OCI-LY7 (cell line): ENCODE measurements at regions not wholly inside any gene's neighbourhood (a gene's known extent, or its start where the extent isn't known, plus 50 kb on each side); places are given as distances from the start of the nearest gene placed in this dataset.

Experiments used
- BruUV-seq: library from RNA; stranded (reverse); fragments of 400-500 nt; replicated peaks from 2 replicates; lab custom pipeline; 2021; lab: Mats Ljungman, UMichigan
- CTCF ChIA-PET: fragments of 300-600 bp; sonication (Branson Sonifier 250); formaldehyde crosslinking; loops from one replicate; lab custom pipeline; 2022; ENCODE audit warnings: antibody characterized with exemption; ENCODE audit not compliant: unreplicated experiment; lab: Charles Lee
- POLR2A ChIA-PET: fragments of 300-600 bp; sonication (Branson Sonifier 250); formaldehyde crosslinking; loops from one replicate; lab custom pipeline; 2022; ENCODE audit warnings: antibody characterized with exemption; lab: Charles Lee
- DNase-seq: peaks from one replicate; pipeline ENCODE4 v3.0.0-alpha.2; 2015; ENCODE audit warnings: low spot score
- H2AFZ ChIP-seq: fragments of 200-600 bp; sonication (generic), shearing (Covaris generic); 2 replicates; pipeline ENCODE4 v1.6.1; 2014; ENCODE audit warnings: mild to moderate bottlenecking, antibody characterized with exemption, low read length, moderate library complexity
- H3K27ac ChIP-seq: fragments of 200-600 bp; sonication (generic); 2 replicates; pipeline ENCODE4 v1.5.1; 2014; ENCODE audit warnings: mixed run types, low read depth, mild to moderate bottlenecking, moderate library complexity, low read length, inconsistent platforms; ENCODE audit not compliant: poor library complexity, severe bottlenecking
- H3K36me3 ChIP-seq: fragments of 200-600 bp; sonication (generic); 2 replicates; pipeline ENCODE4 v1.6.1; 2014; ENCODE audit warnings: mild to moderate bottlenecking, antibody characterized with exemption, low read length, moderate library complexity, mixed read lengths; ENCODE audit not compliant: insufficient read depth
- H3K4me1 ChIP-seq: fragments of 200-600 bp; sonication (generic); 2 replicates; pipeline ENCODE4 v1.5.1; 2014; ENCODE audit warnings: mild to moderate bottlenecking, low read length; ENCODE audit not compliant: insufficient read depth, poor library complexity, severe bottlenecking
- H3K4me2 ChIP-seq: fragments of 200-600 bp; sonication (generic); 2 replicates; pipeline ENCODE4 v1.6.1; 2014; ENCODE audit warnings: mild to moderate bottlenecking, low read length
- H3K4me3 ChIP-seq: fragments of 200-600 bp; sonication (generic); 2 replicates; pipeline ENCODE4 v1.5.1; 2014; ENCODE audit warnings: mild to moderate bottlenecking, low read depth, low read length; ENCODE audit not compliant: poor library complexity, severe bottlenecking
- H3K79me2 ChIP-seq: fragments of 200-600 bp; sonication (generic); 2 replicates; pipeline ENCODE4 v1.6.1; 2016; ENCODE audit warnings: low read depth, mild to moderate bottlenecking, low read length, moderate library complexity, mixed read lengths; ENCODE audit not compliant: insufficient read depth
- H3K9me2 ChIP-seq: fragments of 200-600 bp; sonication (generic); 2 replicates; pipeline ENCODE4 v1.6.1; 2016; ENCODE audit warnings: mild to moderate bottlenecking, low read length, mixed read lengths; ENCODE audit not compliant: insufficient read depth
- H3K9me3 ChIP-seq: fragments of 200-600 bp; sonication (generic); 2 replicates; pipeline ENCODE4 v1.6.1; 2014; ENCODE audit warnings: mild to moderate bottlenecking, mixed run types, low read length, mixed read lengths
- H4K20me1 ChIP-seq: fragments of 200-600 bp; sonication (generic); 2 replicates; pipeline ENCODE4 v1.6.1; 2014; ENCODE audit warnings: mild to moderate bottlenecking, antibody characterized with exemption, low read length, moderate library complexity, mixed read lengths; ENCODE audit not compliant: insufficient read depth
- EZH2phosphoT487 ChIP-seq: fragments of 200-600 bp; sonication (generic); IDR thresholded peaks from 2 replicates; pipeline ENCODE4 v1.6.1; 2018; ENCODE audit warnings: low read depth, borderline replicate concordance, mild to moderate bottlenecking, mixed run types, antibody characterized with exemption, low read length, moderate library complexity, mixed read lengths
- intact Hi-C: fragments of 100-400 bp; cut with micrococcal nuclease; formaldehyde crosslinking; loops from one replicate; pipeline ENCODE4 v1.10.0; 2022; ENCODE audit not compliant: unreplicated experiment
- TF ChIP-seq, protein P1 (sequence below): fragments of 200-600 bp; sonication (generic); conservative IDR thresholded peaks from 2 replicates; pipeline ENCODE4 v1.5.1; 2014; ENCODE audit warnings: mild to moderate bottlenecking, antibody characterized with exemption, low read length, moderate library complexity, mixed read lengths

- BruUV-seq: no TSS peak
- Histone ChIP-seq H3K4me3 (no peak overlapping the region), H4K20me1 (no peaks in the 10 kb centered on the region), H3K27ac (no peak overlapping the region), H3K79me2 (no peaks in the 10 kb centered on the region), H3K4me1 (no peaks in the 10 kb centered on the region), H2AFZ (no peak overlapping the region), H3K9me3 (no peaks in the 10 kb centered on the region), H3K4me2 (no peak overlapping the region), H3K9me2 (no peaks in the 10 kb centered on the region), H3K36me3 (no peaks in the 10 kb centered on the region)
- intact Hi-C loops: no loop called here
- TF ChIP-seq, protein P1, sequence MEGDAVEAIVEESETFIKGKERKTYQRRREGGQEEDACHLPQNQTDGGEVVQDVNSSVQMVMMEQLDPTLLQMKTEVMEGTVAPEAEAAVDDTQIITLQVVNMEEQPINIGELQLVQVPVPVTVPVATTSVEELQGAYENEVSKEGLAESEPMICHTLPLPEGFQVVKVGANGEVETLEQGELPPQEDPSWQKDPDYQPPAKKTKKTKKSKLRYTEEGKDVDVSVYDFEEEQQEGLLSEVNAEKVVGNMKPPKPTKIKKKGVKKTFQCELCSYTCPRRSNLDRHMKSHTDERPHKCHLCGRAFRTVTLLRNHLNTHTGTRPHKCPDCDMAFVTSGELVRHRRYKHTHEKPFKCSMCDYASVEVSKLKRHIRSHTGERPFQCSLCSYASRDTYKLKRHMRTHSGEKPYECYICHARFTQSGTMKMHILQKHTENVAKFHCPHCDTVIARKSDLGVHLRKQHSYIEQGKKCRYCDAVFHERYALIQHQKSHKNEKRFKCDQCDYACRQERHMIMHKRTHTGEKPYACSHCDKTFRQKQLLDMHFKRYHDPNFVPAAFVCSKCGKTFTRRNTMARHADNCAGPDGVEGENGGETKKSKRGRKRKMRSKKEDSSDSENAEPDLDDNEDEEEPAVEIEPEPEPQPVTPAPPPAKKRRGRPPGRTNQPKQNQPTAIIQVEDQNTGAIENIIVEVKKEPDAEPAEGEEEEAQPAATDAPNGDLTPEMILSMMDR: peak; percentile 39
- no peak for TF ChIP-seq EZH2phosphoT487
- POLR2A ChIA-PET: interaction anchor here (0.6 kb wide), 1 partner anchor 49 kb away, joined by 4 read pairs; no protein-coding TSS in a partner anchor
- no peak for DNase-seq
- CTCF ChIA-PET: no interaction called here
Observed at GRCh38 chr16:64841482-64841881, 280.4 kb downstream of the CDH11 start.

DNA sequence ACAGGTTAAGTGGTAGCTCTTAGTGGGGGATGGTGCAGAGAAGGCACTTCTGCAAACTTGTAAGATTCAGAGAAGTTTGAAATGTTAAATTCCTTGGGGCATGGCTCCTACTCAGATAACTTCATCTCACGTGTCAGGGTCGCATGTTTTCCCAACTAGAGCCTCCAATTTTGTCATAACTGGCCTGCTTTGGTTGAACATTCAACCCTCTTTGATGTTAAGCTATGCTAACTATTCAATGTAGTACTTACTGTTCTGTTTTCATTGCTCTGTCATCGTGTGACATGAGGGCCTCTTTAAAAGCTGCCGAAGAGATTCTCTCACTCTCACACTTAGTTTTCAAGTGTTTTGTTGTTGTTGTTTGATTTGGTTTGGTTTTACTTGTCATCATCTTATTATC lies 280.8 kb downstream of the CDH11 start:
- H3K9me3 ChIP-seq: no peaks in the 10 kb centered on the region
- no peaks in the 10 kb centered on the region for H3K79me2 ChIP-seq
- POLR2A ChIA-PET: no interaction called here
- no peak overlapping the region for H3K4me3 ChIP-seq
- H3K27ac ChIP-seq: no peak overlapping the region
- no peak for DNase-seq
- BruUV-seq: no TSS peak
- H3K9me2 ChIP-seq: no peaks in the 10 kb centered on the region
- intact Hi-C loops: no loop called here
- H4K20me1 ChIP-seq: no peaks in the 10 kb centered on the region
- H3K36me3 ChIP-seq: no peaks in the 10 kb centered on the region
- TF ChIP-seq, protein P1: no peak
- TF ChIP-seq EZH2phosphoT487: no peak
- CTCF ChIA-PET: no interaction called here
- no peak overlapping the region for H2AFZ ChIP-seq
- no peaks in the 10 kb centered on the region for H3K4me1 ChIP-seq
- H3K4me2 ChIP-seq: no peak overlapping the region

- Histone ChIP-seq H3K36me3 (no peaks in the 10 kb centered on the region), H3K9me2 (no peaks in the 10 kb centered on the region), H3K4me3 (no peak overlapping the region), H2AFZ (no peak overlapping the region), H3K4me1 (no peaks in the 10 kb centered on the region), H4K20me1 (no peaks in the 10 kb centered on the region), H3K9me3 (no peaks in the 10 kb centered on the region), H3K79me2 (no peaks in the 10 kb centered on the region), H3K4me2 (no peak overlapping the region), H3K27ac (no peak overlapping the region)
- no peak for TF ChIP-seq EZH2phosphoT487
- TF ChIP-seq, protein P1: no peak
- no TSS peak for BruUV-seq
- POLR2A ChIA-PET: interaction anchor here (0.5 kb wide), 1 partner anchor 1404 kb away, joined by 4 read pairs; no protein-coding TSS in a partner anchor
- CTCF ChIA-PET: no interaction called here
- intact Hi-C loops: no loop called here
- no peak for DNase-seq
Observed at GRCh38 chr16:64830653-64831052, 291.2 kb downstream of the CDH11 start.
